ENCODE measurements at regions not wholly inside any gene's neighbourhood (a gene's known extent, or its start where the extent isn't known, plus 50 kb on each side); places are given as distances from the start of the nearest gene placed in this dataset.

DNA sequence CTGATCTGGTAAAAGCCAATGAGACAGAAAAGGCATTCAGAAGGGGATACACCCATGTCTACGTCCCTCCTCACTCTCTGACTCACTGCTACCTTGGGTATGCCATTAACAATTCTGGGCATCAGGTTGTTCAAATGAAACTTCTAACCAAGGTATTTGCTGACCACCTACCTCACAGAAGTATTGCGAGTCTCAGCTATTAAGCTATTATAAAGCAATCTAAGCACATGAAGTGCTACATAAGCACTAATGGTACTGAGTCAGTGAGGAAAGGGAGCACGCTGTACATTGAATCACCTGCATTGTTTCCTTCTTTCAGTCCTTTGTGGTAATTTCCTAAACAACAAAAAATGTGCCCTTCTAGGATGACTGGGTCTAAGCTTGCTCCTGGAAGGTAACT is 62.8 kb upstream of the CCDC91 start:
- Histone ChIP-seq H3K36me3 (ENCODE audit: control insufficient read depth, insufficient read depth, low read length) (no peaks in the 10 kb centered on the region), H3K9me3 (ENCODE audit: control insufficient read depth, insufficient read depth, low read length) (no peaks in the 10 kb centered on the region), H3K4me3 (ENCODE audit: low read depth, low read length) (no peak overlapping the region), H3K27me3 (ENCODE audit: control insufficient read depth, insufficient read depth, low read length) (no peaks in the 10 kb centered on the region), H3K27ac (ENCODE audit: low read depth, low read length) (no peak overlapping the region), H3K4me1 (ENCODE audit: control insufficient read depth, insufficient read depth, low read length) (no peaks in the 10 kb centered on the region)
- WGBS (ENCODE audit: insufficient coverage): 75% methylated on average over 1 of the region's 3 CpGs
- DNase-seq (ENCODE audit: low read depth in 4 of 6, low spot score in 6 of 6): no peak

DNA sequence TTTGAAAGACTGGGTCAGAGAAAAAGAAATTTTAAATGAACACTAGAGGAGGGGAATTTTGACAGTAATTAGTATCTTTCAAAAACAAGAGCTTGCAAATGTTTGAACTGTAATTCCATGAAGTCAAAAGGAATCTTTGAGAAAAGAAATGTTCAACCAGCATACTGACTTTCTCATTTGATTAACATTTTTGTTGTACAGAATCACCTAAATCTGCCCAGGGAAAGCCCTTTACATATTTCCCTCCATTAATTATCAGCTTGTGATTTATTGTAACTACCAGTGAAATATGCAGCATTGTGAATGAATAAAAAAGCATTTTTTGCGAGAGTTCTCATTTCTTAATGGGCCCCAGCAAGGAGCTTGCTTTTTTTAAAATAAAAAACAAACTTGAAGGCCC is 61.2 kb upstream of the CCDC91 start:
- Histone ChIP-seq H3K4me1 (ENCODE audit: control insufficient read depth, insufficient read depth, low read length) (no peaks in the 10 kb centered on the region), H3K9me3 (ENCODE audit: control insufficient read depth, insufficient read depth, low read length) (no peaks in the 10 kb centered on the region), H3K27me3 (ENCODE audit: control insufficient read depth, insufficient read depth, low read length) (no peaks in the 10 kb centered on the region), H3K4me3 (ENCODE audit: low read depth, low read length) (no peak overlapping the region), H3K27ac (ENCODE audit: low read depth, low read length) (no peak overlapping the region), H3K36me3 (ENCODE audit: control insufficient read depth, insufficient read depth, low read length) (no peaks in the 10 kb centered on the region)
- no peak for DNase-seq (ENCODE audit: low read depth in 4 of 6, low spot score in 6 of 6)
- WGBS (ENCODE audit: insufficient coverage): no CpG with 5 or more reads among the region's 1 CpG

DNA sequence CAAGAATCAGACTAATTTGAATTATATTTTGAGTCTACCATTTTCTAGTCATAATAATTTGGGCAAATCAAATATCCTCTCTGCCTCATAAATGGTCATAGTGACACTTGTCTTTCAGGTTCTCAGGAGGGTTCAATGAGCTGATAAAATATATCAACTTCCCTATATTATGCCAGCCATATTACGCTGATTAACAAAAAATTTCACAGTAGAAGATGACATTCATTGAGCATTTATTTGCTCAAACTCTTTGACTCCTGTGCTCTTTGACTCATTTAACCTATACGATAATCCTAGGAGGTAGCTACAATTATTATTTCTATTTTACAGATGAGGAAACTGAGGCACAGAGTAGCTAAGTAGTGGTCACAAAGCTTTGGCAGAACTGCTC is 60.0 kb upstream of the CCDC91 start:
- no peak for DNase-seq (ENCODE audit: low read depth in 4 of 6, low spot score in 6 of 6)
- no peak overlapping the region for H3K27ac ChIP-seq (ENCODE audit: low read depth, low read length)
- WGBS (ENCODE audit: insufficient coverage): no CpG with 5 or more reads among the region's 2 CpGs
- no peaks in the 10 kb centered on the region for H3K4me1 ChIP-seq (ENCODE audit: control insufficient read depth, insufficient read depth, low read length)
- H3K4me3 ChIP-seq (ENCODE audit: low read depth, low read length): no peak overlapping the region
- H3K36me3 ChIP-seq (ENCODE audit: control insufficient read depth, insufficient read depth, low read length): no peaks in the 10 kb centered on the region
- H3K9me3 ChIP-seq (ENCODE audit: control insufficient read depth, insufficient read depth, low read length): no peaks in the 10 kb centered on the region
- no peaks in the 10 kb centered on the region for H3K27me3 ChIP-seq (ENCODE audit: control insufficient read depth, insufficient read depth, low read length)

DNA sequence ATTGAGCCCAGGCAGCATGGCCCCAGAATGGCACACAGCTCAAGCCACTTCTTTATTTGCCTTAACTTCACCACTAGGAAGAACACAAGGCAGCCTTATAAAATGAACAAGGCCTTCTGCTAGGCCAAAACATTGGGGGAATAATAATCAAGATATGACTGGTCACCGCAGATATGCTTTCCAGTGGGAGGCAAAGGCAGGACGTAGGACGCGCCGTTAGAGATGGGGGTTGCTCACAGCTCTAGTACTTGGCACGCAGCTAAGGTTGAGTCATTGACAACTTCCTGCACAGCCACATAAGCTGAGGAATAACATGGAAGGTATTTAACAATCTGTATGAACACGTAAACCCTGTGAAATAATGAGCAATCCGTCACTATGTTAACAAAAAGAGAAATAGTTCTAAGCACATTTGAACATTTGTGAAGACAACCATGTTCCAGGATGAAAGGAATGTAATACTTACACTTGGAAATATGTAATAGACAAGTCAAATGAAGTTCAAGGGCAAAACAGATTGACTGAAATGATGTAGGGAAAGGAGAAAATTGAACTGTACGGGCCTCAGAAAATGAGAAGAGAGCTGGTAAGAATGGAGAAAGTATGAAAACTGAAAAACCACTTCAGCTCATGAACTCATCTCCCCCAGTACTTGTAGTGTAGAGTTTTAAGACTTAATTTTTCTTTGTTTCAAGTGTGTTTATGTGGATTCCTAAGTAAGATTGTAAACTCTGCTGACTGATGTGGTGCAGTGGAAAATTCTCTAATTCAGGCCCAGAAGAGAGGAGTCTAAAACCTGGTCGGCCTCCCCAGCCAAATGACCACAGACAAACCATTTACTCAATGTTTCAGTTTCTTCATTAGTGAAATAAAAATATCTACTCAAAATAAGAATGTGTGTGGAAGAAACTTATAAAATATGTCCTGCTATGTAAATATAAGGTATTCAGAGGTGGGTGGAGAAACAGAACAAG is 59.3 kb upstream of the CCDC91 start:
- no peak overlapping the region for H3K27ac ChIP-seq (ENCODE audit: low read depth, low read length)
- 95% methylated on average over 7 of the region's 10 CpGs for WGBS (ENCODE audit: insufficient coverage)
- H3K9me3 ChIP-seq (ENCODE audit: control insufficient read depth, insufficient read depth, low read length): no peaks in the 10 kb centered on the region
- H3K4me3 ChIP-seq (ENCODE audit: low read depth, low read length): no peak overlapping the region
- no peaks in the 10 kb centered on the region for H3K4me1 ChIP-seq (ENCODE audit: control insufficient read depth, insufficient read depth, low read length)
- DNase-seq (ENCODE audit: low read depth in 4 of 6, low spot score in 6 of 6): no peak
- H3K27me3 ChIP-seq (ENCODE audit: control insufficient read depth, insufficient read depth, low read length): no peaks in the 10 kb centered on the region
- no peaks in the 10 kb centered on the region for H3K36me3 ChIP-seq (ENCODE audit: control insufficient read depth, insufficient read depth, low read length)

DNA sequence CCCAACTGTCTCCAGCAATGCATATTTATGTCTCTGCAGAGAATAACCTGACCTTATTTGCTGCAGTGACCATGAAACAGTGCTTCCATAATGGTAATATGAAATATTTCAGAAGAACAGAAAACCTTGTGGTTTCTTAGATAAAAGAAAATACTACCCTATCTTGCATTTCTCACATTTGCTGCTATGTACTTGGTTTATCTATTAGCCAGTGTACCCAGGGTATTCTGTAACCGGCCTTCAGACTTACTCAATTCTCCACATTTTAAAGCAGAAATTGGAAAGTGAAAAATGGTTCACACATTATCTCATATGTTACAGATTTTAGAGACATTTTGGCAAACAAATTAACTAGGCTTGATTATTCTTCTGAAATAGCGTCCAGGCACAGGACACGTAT is 57.9 kb upstream of the CCDC91 start:
- Histone ChIP-seq H3K4me1 (ENCODE audit: control insufficient read depth, insufficient read depth, low read length) (no peaks in the 10 kb centered on the region), H3K9me3 (ENCODE audit: control insufficient read depth, insufficient read depth, low read length) (no peaks in the 10 kb centered on the region), H3K36me3 (ENCODE audit: control insufficient read depth, insufficient read depth, low read length) (no peaks in the 10 kb centered on the region), H3K27me3 (ENCODE audit: control insufficient read depth, insufficient read depth, low read length) (no peaks in the 10 kb centered on the region), H3K27ac (ENCODE audit: low read depth, low read length) (no peak overlapping the region), H3K4me3 (ENCODE audit: low read depth, low read length) (no peak overlapping the region)
- no CpG with 5 or more reads among the region's 3 CpGs for WGBS (ENCODE audit: insufficient coverage)
- DNase-seq (ENCODE audit: low read depth in 4 of 6, low spot score in 6 of 6): no peak

DNA sequence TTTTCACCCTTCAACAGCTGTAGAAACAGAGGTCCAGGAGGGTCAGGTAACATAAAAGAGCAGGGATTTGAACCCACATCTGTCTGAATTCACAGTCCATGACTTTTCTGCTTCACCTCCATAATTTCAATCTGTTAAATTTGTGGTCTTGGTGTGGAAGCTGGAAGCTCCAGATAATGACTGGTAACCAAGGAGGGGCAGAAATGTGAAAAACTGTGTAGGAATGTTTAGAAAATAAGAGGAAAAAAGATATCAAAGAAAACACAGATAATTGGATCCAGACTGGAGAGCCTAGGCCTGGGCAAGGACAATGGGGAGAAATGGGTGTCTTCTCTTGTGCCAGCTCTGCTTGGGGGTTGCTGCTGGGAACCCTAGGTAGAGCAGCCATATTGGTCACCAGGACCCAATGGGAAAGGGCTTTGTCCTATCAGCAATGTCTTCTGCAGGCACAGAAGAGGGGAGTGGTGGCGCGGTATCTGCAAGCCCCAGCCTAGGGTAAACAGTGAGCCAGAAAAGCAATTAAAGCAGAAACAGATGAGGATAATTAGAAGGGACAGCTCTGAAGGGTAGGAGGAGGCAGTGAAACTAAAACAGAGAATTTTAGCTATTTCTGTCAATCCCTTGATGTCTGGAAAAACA is 54.3 kb upstream of the CCDC91 start:
- no peaks in the 10 kb centered on the region for H3K9me3 ChIP-seq (ENCODE audit: control insufficient read depth, insufficient read depth, low read length)
- 100% methylated on average over 2 of the region's 2 CpGs for WGBS (ENCODE audit: insufficient coverage)
- H3K27ac ChIP-seq (ENCODE audit: low read depth, low read length): no peak overlapping the region
- H3K27me3 ChIP-seq (ENCODE audit: control insufficient read depth, insufficient read depth, low read length): no peaks in the 10 kb centered on the region
- no peak overlapping the region for H3K4me3 ChIP-seq (ENCODE audit: low read depth, low read length)
- DNase-seq (ENCODE audit: low read depth in 4 of 6, low spot score in 6 of 6): no peak
- H3K4me1 ChIP-seq (ENCODE audit: control insufficient read depth, insufficient read depth, low read length): no peaks in the 10 kb centered on the region
- H3K36me3 ChIP-seq (ENCODE audit: control insufficient read depth, insufficient read depth, low read length): no peaks in the 10 kb centered on the region

DNA sequence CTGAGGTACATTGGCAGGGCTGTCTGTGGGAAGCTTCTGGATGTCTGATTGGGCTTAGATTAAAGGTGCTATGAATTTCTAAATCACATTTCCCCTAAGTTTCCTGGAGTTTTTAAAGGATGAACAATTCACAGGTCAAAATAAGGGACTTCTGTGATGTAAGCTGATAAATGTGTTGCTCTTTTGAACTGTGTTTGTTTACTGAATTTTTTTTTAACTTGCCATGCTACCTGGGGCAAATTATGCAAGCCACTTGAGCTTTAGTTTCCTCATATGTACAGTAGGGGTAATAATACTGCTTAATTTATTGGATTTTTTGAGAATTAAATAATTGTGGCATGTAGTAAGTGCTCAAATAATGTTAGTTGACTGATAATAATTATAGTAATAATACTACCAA is 52.8 kb upstream of the CCDC91 start:
- no peaks in the 10 kb centered on the region for H3K4me1 ChIP-seq (ENCODE audit: control insufficient read depth, insufficient read depth, low read length)
- H3K36me3 ChIP-seq (ENCODE audit: control insufficient read depth, insufficient read depth, low read length): no peaks in the 10 kb centered on the region
- DNase-seq (ENCODE audit: low read depth in 4 of 6, low spot score in 6 of 6): no peak
- H3K27ac ChIP-seq (ENCODE audit: low read depth, low read length): no peak overlapping the region
- H3K4me3 ChIP-seq (ENCODE audit: low read depth, low read length): no peak overlapping the region
- H3K27me3 ChIP-seq (ENCODE audit: control insufficient read depth, insufficient read depth, low read length): no peaks in the 10 kb centered on the region
- no peaks in the 10 kb centered on the region for H3K9me3 ChIP-seq (ENCODE audit: control insufficient read depth, insufficient read depth, low read length)

GRCh38 chr12:28140404-28140803 is 49.9 kb upstream of the CCDC91 start:
- Histone ChIP-seq H3K4me1 (ENCODE audit: control insufficient read depth, insufficient read depth, low read length) (no peaks in the 10 kb centered on the region), H3K27ac (ENCODE audit: low read depth, low read length) (no peak overlapping the region), H3K4me3 (ENCODE audit: low read depth, low read length) (no peak overlapping the region), H3K27me3 (ENCODE audit: control insufficient read depth, insufficient read depth, low read length) (no peaks in the 10 kb centered on the region), H3K36me3 (ENCODE audit: control insufficient read depth, insufficient read depth, low read length) (no peaks in the 10 kb centered on the region), H3K9me3 (ENCODE audit: control insufficient read depth, insufficient read depth, low read length) (no peaks in the 10 kb centered on the region)
- WGBS (ENCODE audit: insufficient coverage): 92% methylated on average over 2 of the region's 2 CpGs
- DNase-seq (ENCODE audit: low read depth in 4 of 6, low spot score in 6 of 6): no peak
